HS-5 (cell line): ENCODE measurements at regions not wholly inside any gene's neighbourhood (a gene's known extent, or its start where the extent isn't known, plus 50 kb on each side); places are given as distances from the start of the nearest gene placed in this dataset.
"Not testable (repeated sequence)": the region's sequence is repeated elsewhere in the genome, so short reads cannot be mapped to it uniquely, and the experiment has no call there.

Source experiments
- DNase-seq: peaks from one replicate; pipeline ENCODE4 v3.0.0-alpha.2; 2012; ENCODE audit warnings: low read depth

GRCh38 chr7:81181066-81181465 is 262.2 kb upstream of the SEMA3C start:
- DNase-seq, result no peak

GRCh38 chr7:81180573-81180972 is 261.7 kb upstream of the SEMA3C start:
- no peak for DNase-seq

- no peak for DNase-seq
Observed at GRCh38 chr7:81175275-81175940, 256.6 kb upstream of the SEMA3C start.

- no peak for DNase-seq
Observed at GRCh38 chr7:81173766-81174281, 255.0 kb upstream of the SEMA3C start.

- DNase-seq, result no peak
Observed at GRCh38 chr7:81170291-81170690, 251.4 kb upstream of the SEMA3C start.

- DNase-seq, result no peak
Observed at GRCh38 chr7:81167934-81168333, 249.1 kb upstream of the SEMA3C start.

- no peak for DNase-seq
Observed at GRCh38 chr7:81165070-81165469, 246.2 kb upstream of the SEMA3C start.

GRCh38 chr7:81162771-81163525 is 244.1 kb upstream of the SEMA3C start:
- no peak for DNase-seq

- no peak for DNase-seq
Observed at GRCh38 chr7:81162234-81162633, 243.4 kb upstream of the SEMA3C start.

- peak; percentile 75 for DNase-seq
Observed at GRCh38 chr7:81161451-81162075, 242.7 kb upstream of the SEMA3C start.

GRCh38 chr7:81159402-81159801 is 240.6 kb upstream of the SEMA3C start:
- DNase-seq, result no peak

GRCh38 chr7:81158189-81158588 is 239.3 kb upstream of the SEMA3C start:
- DNase-seq, result no peak

- DNase-seq, result no peak
Observed at GRCh38 chr7:81155654-81156373, 237.0 kb upstream of the SEMA3C start.

- DNase-seq, result no peak
Observed at GRCh38 chr7:81154565-81154964, 235.7 kb upstream of the SEMA3C start.

GRCh38 chr7:81152925-81153324 is 234.1 kb upstream of the SEMA3C start:
- not testable (repeated sequence) for DNase-seq

- no peak for DNase-seq
Observed at GRCh38 chr7:81150951-81151361, 232.1 kb upstream of the SEMA3C start.

GRCh38 chr7:81143856-81144255 is 225.0 kb upstream of the SEMA3C start:
- no peak for DNase-seq

- DNase-seq, result not testable (repeated sequence)
Observed at GRCh38 chr7:81141257-81142205, 222.7 kb upstream of the SEMA3C start.

GRCh38 chr7:81140775-81141174 is 221.9 kb upstream of the SEMA3C start:
- no peak for DNase-seq

GRCh38 chr7:81140252-81140651 is 221.4 kb upstream of the SEMA3C start:
- DNase-seq, result no peak

- DNase-seq, result no peak
Observed at GRCh38 chr7:81138870-81139269, 220.0 kb upstream of the SEMA3C start.
